GM12891 (cell line): ENCODE measurements at regions not wholly inside any gene's neighbourhood (a gene's known extent, or its start where the extent isn't known, plus 50 kb on each side); places are given as distances from the start of the nearest gene placed in this dataset.

Experiments used
- POLR2A ChIP-seq: IDR thresholded peaks from 2 replicates; pipeline ENCODE4 v1.6.1; 2011; ENCODE audit warnings: low read depth, low read length, control low read depth
- POLR2AphosphoS5 ChIP-seq: IDR thresholded peaks from 2 replicates; pipeline ENCODE4 v1.6.1; 2011; ENCODE audit warnings: low read depth, low read length, control low read depth
- POU2F2 ChIP-seq: IDR thresholded peaks from 2 replicates; pipeline ENCODE4 v1.6.1; 2011; ENCODE audit warnings: low read depth, mild to moderate bottlenecking, control low read depth, low read length, moderate library complexity

- TF ChIP-seq POLR2A (no peak), POLR2AphosphoS5 (no peak), POU2F2 (no peak)
Measured at GRCh38 chr10:10829576-10829975, 188.1 kb upstream of the CELF2 start.
